CD4-positive, alpha-beta T cell (primary cell): ENCODE measurements at regions not wholly inside any gene's neighbourhood (a gene's known extent, or its start where the extent isn't known, plus 50 kb on each side); places are given as distances from the start of the nearest gene placed in this dataset.

Experiments
- ATAC-seq: fragments of 200-7000 bp; cut with Tn5 transposase; one replicate; pipeline ENCODE4 v1.10.0; 2022; ENCODE audit warnings: mild to moderate bottlenecking; ENCODE audit not compliant: poor library complexity
- CTCF ChIA-PET: fragments of 350-600 bp; sonication (Branson Sonifier 250); formaldehyde crosslinking; loops from one replicate; lab custom pipeline; 2021; ENCODE audit warnings: antibody characterized with exemption, inconsistent platforms; lab: Charles Lee
- POLR2A ChIA-PET: fragments of 350-600 bp; sonication (Branson Sonifier 250); formaldehyde crosslinking; loops from one replicate; lab custom pipeline; 2021; ENCODE audit warnings: antibody characterized with exemption, inconsistent platforms; lab: Charles Lee
- DNase-seq, 14 experiments: peaks; one replicate each; pipeline ENCODE4 v3.0.0-alpha.2; 2013 to 2020; ENCODE audit warnings: mixed read lengths in 2 of 14
- H3K27ac ChIP-seq, 2 donors: one replicate each; pipeline versions ENCODE4 v1.5.1 to v1.7.0; 2013; ENCODE audit warnings: low read length in 2 of 2, low read depth in 1 of 2, mild to moderate bottlenecking in 1 of 2
- H3K27me3 ChIP-seq, 2 experiments: 1 replicate in 1 of 2; 2 replicates in 1 of 2; pipeline versions ENCODE4 v1.6.1 to v1.7.0; 2013; ENCODE audit warnings: low read length in 2 of 2, control low read depth in 1 of 2, mild to moderate bottlenecking in 1 of 2, moderate library complexity in 1 of 2; ENCODE audit not compliant: insufficient read depth in 2 of 2, control insufficient read depth in 1 of 2
- H3K36me3 ChIP-seq: one replicate; pipeline ENCODE4 v1.6.1; 2013; ENCODE audit warnings: low read length, control low read depth; ENCODE audit not compliant: insufficient read depth
- H3K4me1 ChIP-seq: one replicate; pipeline ENCODE4 v1.6.1; 2013; ENCODE audit warnings: low read length, control low read depth; ENCODE audit not compliant: insufficient read depth
- H3K4me3 ChIP-seq: one replicate; pipeline ENCODE4 v1.5.1; 2013; ENCODE audit warnings: mild to moderate bottlenecking, low read length, moderate library complexity
- H3K9me3 ChIP-seq, 2 experiments: 1 replicate in 1 of 2; 2 replicates in 1 of 2; pipeline versions ENCODE4 v1.6.1 to v1.7.0; 2013; ENCODE audit warnings: low read length in 2 of 2, mild to moderate bottlenecking in 2 of 2, control low read depth in 1 of 2, moderate library complexity in 1 of 2; ENCODE audit not compliant: control insufficient read depth in 1 of 2, insufficient read depth in 1 of 2
- H3K27ac Mint-ChIP-seq: one replicate; pipeline ENCODE4 v1.8.0; 2020; ENCODE audit warnings: mixed read lengths
- H3K27me3 Mint-ChIP-seq: one replicate; pipeline ENCODE4 v1.8.0; 2021; ENCODE audit warnings: mixed read lengths
- H3K36me3 Mint-ChIP-seq: one replicate; pipeline ENCODE4 v1.8.0; 2021; ENCODE audit warnings: low read depth, mixed read lengths
- H3K4me1 Mint-ChIP-seq: one replicate; pipeline ENCODE4 v1.8.0; 2021; ENCODE audit warnings: low read depth, mixed read lengths
- H3K4me3 Mint-ChIP-seq: one replicate; pipeline ENCODE4 v1.8.0; 2020; ENCODE audit warnings: mild to moderate bottlenecking, mixed read lengths
- H3K9me3 Mint-ChIP-seq: one replicate; pipeline ENCODE4 v1.8.0; 2020; ENCODE audit warnings: mixed read lengths
- intact Hi-C, 2 experiments: fragments of 100-400 bp; cut with DNase I in 1 of 2; cut with micrococcal nuclease in 1 of 2; formaldehyde crosslinking; loops; one replicate each; pipeline versions ENCODE4 v1.15.1 to v1.9.0; 2023 to 2025; cut with DNase I, micrococcal nuclease
- TF ChIP-seq, protein P1 (sequence below): fragments of 200-600 bp; IDR thresholded peaks from one replicate; pipeline ENCODE4 v1.8.0; 2022; ENCODE audit warnings: antibody characterized with exemption, mild to moderate bottlenecking

DNA sequence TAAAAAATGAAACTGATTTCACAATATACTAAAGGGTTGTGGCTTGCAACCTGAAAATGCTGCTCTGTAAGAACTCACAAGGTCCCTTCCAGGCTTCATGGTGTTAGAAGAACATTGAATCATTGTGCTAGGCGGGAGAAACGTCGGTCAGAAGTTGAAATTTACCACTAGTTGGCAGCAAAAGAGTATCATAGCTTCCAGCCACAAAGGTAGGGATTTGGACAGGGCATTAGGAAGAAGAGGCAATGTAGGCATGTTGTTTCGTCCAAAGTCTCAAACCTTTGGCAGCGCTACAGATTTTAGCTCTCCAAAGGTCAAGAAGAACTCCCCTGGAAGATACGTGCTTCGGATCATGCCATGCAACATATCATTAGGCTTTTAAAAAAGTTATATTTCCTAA lies 62.5 kb upstream of the ZP4 start:
- Mint-ChIP-seq H3K9me3 (peaks cover 2% of the 10 kb centered on the region), H3K4me3 (no peak overlapping the region), H3K27ac (no peak overlapping the region), H3K27me3 (no peaks in the 10 kb centered on the region), H3K4me1 (no peaks in the 10 kb centered on the region), H3K36me3 (no peaks in the 10 kb centered on the region)
- Histone ChIP-seq H3K27ac (no peak overlapping the region), H3K9me3 (no peaks in the 10 kb centered on the region), H3K4me1 (no peaks in the 10 kb centered on the region), H3K27me3 (no peaks in the 10 kb centered on the region), H3K36me3 (no peaks in the 10 kb centered on the region), H3K4me3 (no peak overlapping the region)
- ChIA-PET CTCF (no interaction called here), POLR2A (interaction anchor here (0.6 kb wide), 1 partner anchor 80 kb away, joined by 3 read pairs; no protein-coding TSS in a partner anchor)
- ATAC-seq, result no peak
- DNase-seq, result no peak
- TF ChIP-seq, protein P1, sequence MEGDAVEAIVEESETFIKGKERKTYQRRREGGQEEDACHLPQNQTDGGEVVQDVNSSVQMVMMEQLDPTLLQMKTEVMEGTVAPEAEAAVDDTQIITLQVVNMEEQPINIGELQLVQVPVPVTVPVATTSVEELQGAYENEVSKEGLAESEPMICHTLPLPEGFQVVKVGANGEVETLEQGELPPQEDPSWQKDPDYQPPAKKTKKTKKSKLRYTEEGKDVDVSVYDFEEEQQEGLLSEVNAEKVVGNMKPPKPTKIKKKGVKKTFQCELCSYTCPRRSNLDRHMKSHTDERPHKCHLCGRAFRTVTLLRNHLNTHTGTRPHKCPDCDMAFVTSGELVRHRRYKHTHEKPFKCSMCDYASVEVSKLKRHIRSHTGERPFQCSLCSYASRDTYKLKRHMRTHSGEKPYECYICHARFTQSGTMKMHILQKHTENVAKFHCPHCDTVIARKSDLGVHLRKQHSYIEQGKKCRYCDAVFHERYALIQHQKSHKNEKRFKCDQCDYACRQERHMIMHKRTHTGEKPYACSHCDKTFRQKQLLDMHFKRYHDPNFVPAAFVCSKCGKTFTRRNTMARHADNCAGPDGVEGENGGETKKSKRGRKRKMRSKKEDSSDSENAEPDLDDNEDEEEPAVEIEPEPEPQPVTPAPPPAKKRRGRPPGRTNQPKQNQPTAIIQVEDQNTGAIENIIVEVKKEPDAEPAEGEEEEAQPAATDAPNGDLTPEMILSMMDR, result no peak
- intact Hi-C loops, result no loop called here
